Fibroblast of lung (primary cell): ENCODE measurements at regions not wholly inside any gene's neighbourhood (a gene's known extent, or its start where the extent isn't known, plus 50 kb on each side); places are given as distances from the start of the nearest gene placed in this dataset.

Experiments used
- DNase-seq, 2 donors: peaks; one replicate each; pipeline versions ENCODE4 v3.0.0 to v3.0.0-alpha.2; 2010; ENCODE audit warnings: low read depth in 2 of 2
- H2AFZ ChIP-seq: 2 replicates; pipeline ENCODE4 v1.5.1; 2012; ENCODE audit warnings: low read length, control low read depth, inconsistent platforms
- H3K27ac ChIP-seq: 2 replicates; pipeline ENCODE4 v1.5.1; 2011; ENCODE audit warnings: low read length, control low read depth; ENCODE audit not compliant: insufficient read depth
- H3K27me3 ChIP-seq: 2 replicates; pipeline ENCODE4 v1.5.1; 2011; ENCODE audit warnings: mild to moderate bottlenecking, low read length; ENCODE audit not compliant: control insufficient read depth, insufficient read depth
- H3K36me3 ChIP-seq: 2 replicates; pipeline ENCODE4 v1.5.1; 2011; ENCODE audit warnings: low read length; ENCODE audit not compliant: control insufficient read depth, insufficient read depth
- H3K4me1 ChIP-seq: 2 replicates; pipeline ENCODE4 v1.5.1; 2011; ENCODE audit warnings: low read length; ENCODE audit not compliant: control insufficient read depth, insufficient read depth; ENCODE audit errors: extremely low read depth
- H3K4me2 ChIP-seq: 2 replicates; pipeline ENCODE4 v1.5.1; 2011; ENCODE audit warnings: low read length, control low read depth; ENCODE audit not compliant: insufficient read depth; ENCODE audit errors: extremely low read depth
- H3K4me3 ChIP-seq, 4 experiments: fragments of 200-600 bp in 1 of 4; sonication (generic) in 1 of 4; replicated peaks in 1 of 4; 2 replicates each; pipeline ENCODE4 v1.5.1; 2011 to 2016; ENCODE audit warnings: low read length in 4 of 4, low read depth in 3 of 4, mild to moderate bottlenecking in 3 of 4, control low read depth in 2 of 4, inconsistent platforms in 1 of 4, mixed read lengths in 1 of 4; ENCODE audit not compliant: insufficient read depth in 1 of 4; ENCODE audit errors: control extremely low read depth in 1 of 4
- H3K79me2 ChIP-seq: 2 replicates; pipeline ENCODE4 v1.5.1; 2012; ENCODE audit warnings: mild to moderate bottlenecking, low read length, inconsistent platforms; ENCODE audit not compliant: control insufficient read depth, insufficient read depth
- H3K9ac ChIP-seq: 2 replicates; pipeline ENCODE4 v1.5.1; 2011; ENCODE audit warnings: mild to moderate bottlenecking, low read length, control low read depth; ENCODE audit not compliant: insufficient read depth
- H3K9me3 ChIP-seq: 2 replicates; pipeline ENCODE4 v1.5.1; 2012; ENCODE audit warnings: low read depth, low read length; ENCODE audit not compliant: control insufficient read depth, insufficient read depth
- H4K20me1 ChIP-seq: 2 replicates; pipeline ENCODE4 v1.5.1; 2011; ENCODE audit warnings: low read length; ENCODE audit not compliant: control insufficient read depth, insufficient read depth; ENCODE audit errors: extremely low read depth
- CTCF ChIP-seq, 2 donors: IDR thresholded peaks in 1 of 2; conservative IDR thresholded peaks in 1 of 2; 1 replicate in 1 of 2; 2 replicates in 1 of 2; pipeline ENCODE4 v1.5.1; 2011 to 2012; ENCODE audit warnings: low read length in 2 of 2, control low read depth in 1 of 2, inconsistent platforms in 1 of 2, low read depth in 1 of 2, mild to moderate bottlenecking in 1 of 2
- EZH2 ChIP-seq: IDR thresholded peaks from 2 replicates; pipeline ENCODE4 v1.5.1; 2012; ENCODE audit warnings: low read length, control low read depth, mild to moderate bottlenecking; ENCODE audit errors: missing control alignments

GRCh38 chr12:127963933-127964332, 303.0 kb upstream of the TMEM132C start:
- no peaks in the 10 kb centered on the region for H4K20me1 ChIP-seq
- no peak for TF ChIP-seq EZH2
- TF ChIP-seq CTCF (conservative IDR thresholded peaks at IDR 0.05 in 1 of 2, IDR thresholded peaks at IDR 0.05 in 1 of 2; ENCODE audit: low read depth in 1 of 2, low read length in 2 of 2), result no peak
- H3K9me3 ChIP-seq, result no peaks in the 10 kb centered on the region
- no peak overlapping the region for H3K4me2 ChIP-seq
- DNase-seq, result peak in 1 of 2 donors; percentile 15
- no peaks in the 10 kb centered on the region for H3K36me3 ChIP-seq
- no peak overlapping the region for H2AFZ ChIP-seq
- no peaks in the 10 kb centered on the region for H3K4me1 ChIP-seq
- no peak overlapping the region for H3K9ac ChIP-seq
- H3K27ac ChIP-seq, result no peak overlapping the region
- no peaks in the 10 kb centered on the region for H3K79me2 ChIP-seq
- no peak overlapping the region for H3K4me3 ChIP-seq
- H3K27me3 ChIP-seq, result no peaks in the 10 kb centered on the region

- Histone ChIP-seq H3K4me1 (no peaks in the 10 kb centered on the region), H3K9ac (no peak overlapping the region), H3K79me2 (no peaks in the 10 kb centered on the region), H3K4me3 (no peak overlapping the region), H3K27ac (no peak overlapping the region), H3K36me3 (no peaks in the 10 kb centered on the region), H4K20me1 (no peaks in the 10 kb centered on the region), H3K4me2 (no peak overlapping the region), H3K9me3 (no peaks in the 10 kb centered on the region), H2AFZ (no peak overlapping the region), H3K27me3 (no peaks in the 10 kb centered on the region)
- DNase-seq, result peak in 1 of 2 donors; percentile 45
- no peak for TF ChIP-seq EZH2
- no peak for TF ChIP-seq CTCF (conservative IDR thresholded peaks at IDR 0.05 in 1 of 2, IDR thresholded peaks at IDR 0.05 in 1 of 2; ENCODE audit: low read depth in 1 of 2, low read length in 2 of 2)
Measured at GRCh38 chr12:127964717-127965116, 302.3 kb upstream of the TMEM132C start.

GRCh38 chr12:127966331-127966730, 300.6 kb upstream of the TMEM132C start:
- H2AFZ ChIP-seq, result no peak overlapping the region
- no peaks in the 10 kb centered on the region for H3K4me1 ChIP-seq
- no peak overlapping the region for H3K4me2 ChIP-seq
- H3K79me2 ChIP-seq, result no peaks in the 10 kb centered on the region
- TF ChIP-seq EZH2, result no peak
- TF ChIP-seq CTCF (conservative IDR thresholded peaks at IDR 0.05 in 1 of 2, IDR thresholded peaks at IDR 0.05 in 1 of 2; ENCODE audit: low read depth in 1 of 2, low read length in 2 of 2), result no peak
- H3K4me3 ChIP-seq, result no peak overlapping the region
- H3K27ac ChIP-seq, result no peak overlapping the region
- H3K9me3 ChIP-seq, result no peaks in the 10 kb centered on the region
- H3K36me3 ChIP-seq, result no peaks in the 10 kb centered on the region
- H3K9ac ChIP-seq, result no peak overlapping the region
- no peak for DNase-seq
- H4K20me1 ChIP-seq, result no peaks in the 10 kb centered on the region
- H3K27me3 ChIP-seq, result no peaks in the 10 kb centered on the region
